NT2/D1 (cell line): ENCODE measurements at regions not wholly inside any gene's neighbourhood (a gene's known extent, or its start where the extent isn't known, plus 50 kb on each side); places are given as distances from the start of the nearest gene placed in this dataset.

ENCODE experiments used
- YY1 ChIP-seq: IDR thresholded peaks from 2 replicates; pipeline ENCODE4 v1.6.1; 2011; ENCODE audit not compliant: insufficient read length, insufficient read depth
- ZNF274 ChIP-seq: IDR thresholded peaks from 2 replicates; pipeline ENCODE4 v1.6.1; 2011; ENCODE audit warnings: mild to moderate bottlenecking, low read depth, low read length

DNA sequence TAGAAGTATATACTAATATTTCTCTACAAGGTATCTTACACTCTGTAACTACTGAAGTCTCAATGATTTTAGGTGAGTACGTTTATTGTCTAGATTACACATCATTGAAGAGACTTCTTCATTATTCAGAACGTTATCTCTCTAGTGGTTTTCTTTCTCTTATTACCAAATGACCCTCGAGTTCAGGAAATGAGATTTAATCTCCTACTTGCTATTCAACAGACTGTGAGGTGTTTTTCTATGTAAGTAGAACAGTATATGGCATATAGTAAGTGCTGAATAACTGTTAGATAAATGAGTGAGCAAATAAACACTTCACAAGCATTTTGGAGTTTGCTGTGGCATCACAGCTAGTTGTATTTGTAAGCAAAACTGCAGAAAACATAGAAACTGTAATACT is 947.2 kb upstream of the SLC39A10 start:
- TF ChIP-seq YY1 (no peak), ZNF274 (no peak)
